ENCODE measurements at regions not wholly inside any gene's neighbourhood (a gene's known extent, or its start where the extent isn't known, plus 50 kb on each side); places are given as distances from the start of the nearest gene placed in this dataset.
"Not testable (repeated sequence)": the region's sequence is repeated elsewhere in the genome, so short reads cannot be mapped to it uniquely, and the experiment has no call there.

DNA sequence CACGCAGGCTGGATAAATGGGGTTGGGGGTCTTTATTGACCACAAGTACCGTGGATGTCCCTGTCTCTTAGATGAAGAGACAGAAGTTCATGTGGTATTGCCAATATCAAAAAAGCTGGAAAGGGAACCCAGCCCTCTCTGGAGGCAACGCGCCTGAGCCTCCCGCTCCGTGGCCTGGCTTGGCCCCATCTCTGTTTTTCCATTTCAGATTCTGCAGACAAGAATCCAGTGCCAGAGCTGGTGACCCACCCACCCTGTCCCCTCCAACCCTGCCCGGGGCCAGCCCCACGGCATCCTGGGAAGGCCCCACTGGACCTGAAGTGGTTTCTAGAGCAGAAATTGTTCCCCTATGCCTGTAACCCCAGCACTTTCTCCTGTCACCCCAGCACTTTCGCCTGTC is 57.7 kb downstream of the PTPRS start:
- peaks cover 31 to 86% of the 10 kb centered on the region in 2 donors for H3K36me3 ChIP-seq (replicated peaks in 1 of 2; ENCODE audit: control insufficient read depth in 2 of 2, insufficient read depth in 2 of 2, low read length in 2 of 2)
- H3K14ac ChIP-seq (ENCODE audit: low read length) = no peak overlapping the region
- H3K18ac ChIP-seq (ENCODE audit: low read length) = no peak overlapping the region
- H3K23ac ChIP-seq (ENCODE audit: low read depth, low read length, poor library complexity) = no peak overlapping the region
- H3K4me2 ChIP-seq (ENCODE audit: insufficient read depth, low read length, poor library complexity, severe bottlenecking) = no peak overlapping the region
- no peak overlapping the region for H4K91ac ChIP-seq (ENCODE audit: low read depth, low read length, poor library complexity)
- H3K27me3 ChIP-seq (ENCODE audit: control insufficient read depth in 3 of 3, insufficient read depth in 3 of 3, low read depth in 1 of 3, low read length in 3 of 3) = no peaks in the 10 kb centered on the region
- H2BK120ac ChIP-seq (ENCODE audit: low read depth, low read length) = no peak overlapping the region
- no peak overlapping the region for H2BK5ac ChIP-seq (ENCODE audit: low read length)
- H3K4ac ChIP-seq (ENCODE audit: low read length) = no peak overlapping the region
- DNase-seq (ENCODE audit: low spot score) = no peak
- no peak overlapping the region for H2BK12ac ChIP-seq (ENCODE audit: low read length)
- H2BK15ac ChIP-seq (ENCODE audit: low read length) = no peak overlapping the region
- no CpG with 5 or more reads among the region's 9 CpGs for WGBS, 2 donors (ENCODE audit: extremely low coverage in 2 of 2, insufficient read length in 2 of 2, insufficient replicate concordance in 1 of 2)
- no peaks in the 10 kb centered on the region for H3K4me1 ChIP-seq (ENCODE audit: control insufficient read depth in 2 of 2, insufficient read depth in 1 of 2, low read depth in 1 of 2, low read length in 2 of 2)
- no peak overlapping the region for H3K27ac ChIP-seq (replicated peaks; ENCODE audit: low read length)
- H2AK5ac ChIP-seq (ENCODE audit: low read depth, low read length) = no peak overlapping the region
- H3K79me1 ChIP-seq (ENCODE audit: low read depth, low read length) = peaks cover 20% of the 10 kb centered on the region
- H3K9me3 ChIP-seq (replicated peaks in 1 of 2; ENCODE audit: control insufficient read depth in 2 of 2, insufficient read depth in 1 of 2, low read depth in 1 of 2, low read length in 2 of 2) = no peaks in the 10 kb centered on the region
- H2AFZ ChIP-seq (ENCODE audit: low read length) = no peak overlapping the region
- H3K9ac ChIP-seq (ENCODE audit: low read depth, low read length, poor library complexity) = no peak overlapping the region
- no peak overlapping the region for H3K4me3 ChIP-seq (ENCODE audit: low read length in 2 of 2)
- no peak overlapping the region for H4K8ac ChIP-seq (ENCODE audit: low read depth, low read length)

GRCh38 chr19:5281588-5281987 is 59.0 kb downstream of the PTPRS start:
- H2AFZ ChIP-seq (ENCODE audit: low read length) = no peak overlapping the region
- H3K4me2 ChIP-seq (ENCODE audit: insufficient read depth, low read length, poor library complexity, severe bottlenecking) = no peak overlapping the region
- no peak overlapping the region for H3K4me3 ChIP-seq (ENCODE audit: low read length in 2 of 2)
- no peak overlapping the region for H3K14ac ChIP-seq (ENCODE audit: low read length)
- peaks cover 30 to 83% of the 10 kb centered on the region in 2 donors for H3K36me3 ChIP-seq (replicated peaks in 1 of 2; ENCODE audit: control insufficient read depth in 2 of 2, insufficient read depth in 2 of 2, low read length in 2 of 2)
- no peak overlapping the region for H2BK12ac ChIP-seq (ENCODE audit: low read length)
- H2BK15ac ChIP-seq (ENCODE audit: low read length) = no peak overlapping the region
- H2BK5ac ChIP-seq (ENCODE audit: low read length) = peak overlapping the region; percentile 35
- H3K79me1 ChIP-seq (ENCODE audit: low read depth, low read length) = peaks cover 12% of the 10 kb centered on the region
- no peak overlapping the region for H3K27ac ChIP-seq (replicated peaks; ENCODE audit: low read length)
- peak overlapping the region; percentile 57 for H3K9ac ChIP-seq (ENCODE audit: low read depth, low read length, poor library complexity)
- no peak overlapping the region for H2BK120ac ChIP-seq (ENCODE audit: low read depth, low read length)
- H4K91ac ChIP-seq (ENCODE audit: low read depth, low read length, poor library complexity) = no peak overlapping the region
- H3K23ac ChIP-seq (ENCODE audit: low read depth, low read length, poor library complexity) = peak overlapping the region; percentile 76
- H2AK5ac ChIP-seq (ENCODE audit: low read depth, low read length) = no peak overlapping the region
- H4K8ac ChIP-seq (ENCODE audit: low read depth, low read length) = no peak overlapping the region
- WGBS, 2 donors (ENCODE audit: extremely low coverage in 2 of 2, insufficient read length in 2 of 2, insufficient replicate concordance in 1 of 2) = no CpG with 5 or more reads among the region's 8 CpGs
- no peaks in the 10 kb centered on the region for H3K4me1 ChIP-seq (ENCODE audit: control insufficient read depth in 2 of 2, insufficient read depth in 1 of 2, low read depth in 1 of 2, low read length in 2 of 2)
- H3K27me3 ChIP-seq (ENCODE audit: control insufficient read depth in 3 of 3, insufficient read depth in 3 of 3, low read depth in 1 of 3, low read length in 3 of 3) = no peaks in the 10 kb centered on the region
- no peak for DNase-seq (ENCODE audit: low spot score)
- H3K4ac ChIP-seq (ENCODE audit: low read length) = no peak overlapping the region
- no peaks in the 10 kb centered on the region for H3K9me3 ChIP-seq (replicated peaks in 1 of 2; ENCODE audit: control insufficient read depth in 2 of 2, insufficient read depth in 1 of 2, low read depth in 1 of 2, low read length in 2 of 2)
- H3K18ac ChIP-seq (ENCODE audit: low read length) = peak overlapping the region; percentile 55

DNA sequence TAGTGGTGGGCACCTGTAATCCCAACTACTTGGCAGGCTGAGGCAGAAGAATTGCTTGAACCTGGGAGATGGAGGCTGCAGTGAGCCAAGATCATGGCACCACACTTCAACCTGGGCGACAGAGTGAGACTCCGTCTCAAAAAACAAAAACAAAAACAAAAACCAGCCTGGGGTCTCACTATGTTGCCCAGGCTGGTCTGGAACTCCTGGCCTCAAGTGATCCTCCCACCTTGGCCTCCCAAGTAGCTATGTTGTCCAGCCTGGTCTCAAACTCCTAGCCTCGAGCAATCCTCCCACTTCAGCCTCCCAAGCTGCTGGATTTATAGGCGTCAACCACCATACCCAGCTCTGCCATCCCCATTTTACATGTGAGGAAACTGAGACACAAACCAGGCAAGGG is 64.9 kb downstream of the PTPRS start:
- H3K27me3 ChIP-seq (ENCODE audit: control insufficient read depth in 3 of 3, insufficient read depth in 3 of 3, low read depth in 1 of 3, low read length in 3 of 3); H3K79me1 ChIP-seq (ENCODE audit: low read depth, low read length); H3K4me2 ChIP-seq (ENCODE audit: insufficient read depth, low read length, poor library complexity, severe bottlenecking); H3K18ac ChIP-seq (ENCODE audit: low read length); H2BK12ac ChIP-seq (ENCODE audit: low read length); H3K23ac ChIP-seq (ENCODE audit: low read depth, low read length, poor library complexity); H3K4me1 ChIP-seq (ENCODE audit: control insufficient read depth in 2 of 2, insufficient read depth in 1 of 2, low read depth in 1 of 2, low read length in 2 of 2); H3K9ac ChIP-seq (ENCODE audit: low read depth, low read length, poor library complexity); H3K9me3 ChIP-seq (replicated peaks in 1 of 2; ENCODE audit: control insufficient read depth in 2 of 2, insufficient read depth in 1 of 2, low read depth in 1 of 2, low read length in 2 of 2); H2AFZ ChIP-seq (ENCODE audit: low read length); H4K91ac ChIP-seq (ENCODE audit: low read depth, low read length, poor library complexity); H3K4ac ChIP-seq (ENCODE audit: low read length); H3K27ac ChIP-seq (replicated peaks; ENCODE audit: low read length); H2BK15ac ChIP-seq (ENCODE audit: low read length); H3K4me3 ChIP-seq (ENCODE audit: low read length in 2 of 2); H4K8ac ChIP-seq (ENCODE audit: low read depth, low read length); H2BK5ac ChIP-seq (ENCODE audit: low read length); H2BK120ac ChIP-seq (ENCODE audit: low read depth, low read length); H2AK5ac ChIP-seq (ENCODE audit: low read depth, low read length); H3K14ac ChIP-seq (ENCODE audit: low read length); DNase-seq (ENCODE audit: low spot score): not testable (repeated sequence)
- H3K36me3 ChIP-seq (replicated peaks in 1 of 2; ENCODE audit: control insufficient read depth in 2 of 2, insufficient read depth in 2 of 2, low read length in 2 of 2) = peaks cover 39 to 80% of the 10 kb centered on the region in 2 donors
- WGBS, 2 donors (ENCODE audit: extremely low coverage in 2 of 2, insufficient read length in 2 of 2, insufficient replicate concordance in 1 of 2) = no CpG with 5 or more reads among the region's 4 CpGs

DNA sequence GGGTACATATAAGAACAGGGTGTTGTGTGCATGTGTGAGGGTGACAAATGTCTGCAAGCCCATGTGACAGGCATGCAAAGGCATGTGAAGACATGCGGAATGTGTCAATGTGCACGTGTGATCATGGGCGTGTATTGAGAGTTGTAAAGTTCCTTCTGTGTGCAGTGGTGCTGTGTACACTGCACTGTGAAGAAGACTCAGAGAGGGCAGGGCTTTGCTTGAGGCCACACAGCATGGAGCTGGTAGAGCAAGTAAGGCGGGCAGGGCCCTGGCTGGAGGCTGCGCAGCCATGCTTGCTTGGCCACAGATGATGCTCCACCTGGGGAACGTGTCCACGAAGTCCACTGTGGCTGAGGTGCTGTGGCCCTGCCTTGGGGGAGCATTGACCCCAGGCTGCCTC is 66.8 kb downstream of the PTPRS start:
- Histone ChIP-seq H3K79me1 (ENCODE audit: low read depth, low read length) (peaks cover 11% of the 10 kb centered on the region), H3K36me3 (replicated peaks in 1 of 2; ENCODE audit: control insufficient read depth in 2 of 2, insufficient read depth in 2 of 2, low read length in 2 of 2) (peaks cover 38 to 72% of the 10 kb centered on the region in 2 donors), H3K4ac (ENCODE audit: low read length) (no peak overlapping the region), H3K14ac (ENCODE audit: low read length) (peak overlapping the region; percentile 21), H2BK12ac (ENCODE audit: low read length) (no peak overlapping the region), H4K91ac (ENCODE audit: low read depth, low read length, poor library complexity) (no peak overlapping the region), H2BK15ac (ENCODE audit: low read length) (no peak overlapping the region), H3K9me3 (replicated peaks in 1 of 2; ENCODE audit: control insufficient read depth in 2 of 2, insufficient read depth in 1 of 2, low read depth in 1 of 2, low read length in 2 of 2) (peaks cover 0 to 3% of the 10 kb centered on the region in 2 donors), H3K9ac (ENCODE audit: low read depth, low read length, poor library complexity) (no peak overlapping the region), H4K8ac (ENCODE audit: low read depth, low read length) (no peak overlapping the region), H3K4me2 (ENCODE audit: insufficient read depth, low read length, poor library complexity, severe bottlenecking) (no peak overlapping the region), H2BK5ac (ENCODE audit: low read length) (no peak overlapping the region), H2AFZ (ENCODE audit: low read length) (no peak overlapping the region), H3K27ac (replicated peaks; ENCODE audit: low read length) (no peak overlapping the region), H3K4me3 (ENCODE audit: low read length in 2 of 2) (no peak overlapping the region), H2AK5ac (ENCODE audit: low read depth, low read length) (no peak overlapping the region), H3K27me3 (ENCODE audit: control insufficient read depth in 3 of 3, insufficient read depth in 3 of 3, low read depth in 1 of 3, low read length in 3 of 3) (no peaks in the 10 kb centered on the region), H2BK120ac (ENCODE audit: low read depth, low read length) (no peak overlapping the region), H3K23ac (ENCODE audit: low read depth, low read length, poor library complexity) (no peak overlapping the region), H3K18ac (ENCODE audit: low read length) (no peak overlapping the region), H3K4me1 (ENCODE audit: control insufficient read depth in 2 of 2, insufficient read depth in 1 of 2, low read depth in 1 of 2, low read length in 2 of 2) (no peaks in the 10 kb centered on the region)
- no peak for DNase-seq (ENCODE audit: low spot score)
- WGBS, 2 donors (ENCODE audit: extremely low coverage in 2 of 2, insufficient read length in 2 of 2, insufficient replicate concordance in 1 of 2) = no CpG with 5 or more reads among the region's 7 CpGs

Data from neuronal stem cell (in vitro differentiated cells).